GM21576 (cell line): ENCODE measurements at regions not wholly inside any gene's neighbourhood (a gene's known extent, or its start where the extent isn't known, plus 50 kb on each side); places are given as distances from the start of the nearest gene placed in this dataset.

ENCODE experiments used
- ATAC-seq: cut with Tn5 transposase; IDR thresholded peaks from one replicate; pipeline ENCODE4 v1.9.1; 2021; ENCODE audit warnings: mild to moderate bottlenecking, moderate library complexity; ENCODE audit not compliant: unreplicated experiment

- no peak for ATAC-seq
Measured at GRCh38 chr5:133882389-133882695, 86.1 kb downstream of the C5orf15 start.

GRCh38 chr5:133881576-133882388 is 86.6 kb downstream of the C5orf15 start:
- ATAC-seq: no peak

- no peak for ATAC-seq
Measured at GRCh38 chr5:133878236-133878555, 90.2 kb downstream of the C5orf15 start.

GRCh38 chr5:133877351-133878235 is 90.8 kb downstream of the C5orf15 start:
- no peak for ATAC-seq

GRCh38 chr5:133876266-133876665 is 92.2 kb downstream of the C5orf15 start:
- ATAC-seq: no peak

DNA sequence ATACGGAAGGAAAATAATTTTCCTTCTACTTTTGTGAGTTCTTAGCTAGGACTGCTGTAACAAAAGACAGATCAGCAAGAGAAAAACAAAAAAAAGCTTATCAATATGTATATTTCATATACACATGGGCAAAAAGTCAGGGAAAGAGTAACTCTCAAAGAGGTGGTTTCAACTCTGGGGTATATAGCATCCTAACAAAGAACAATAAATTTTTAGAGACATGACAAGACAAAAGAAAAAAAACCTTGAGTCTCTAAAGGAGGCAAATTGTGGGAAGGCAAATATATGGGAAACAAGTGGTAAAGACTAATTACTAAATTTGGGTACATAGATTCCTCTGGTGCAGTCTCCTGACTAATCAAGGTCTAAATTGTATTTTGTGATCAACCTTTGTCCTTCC is 93.2 kb downstream of the C5orf15 start:
- ATAC-seq: no peak

- ATAC-seq: no peak
Measured at GRCh38 chr5:133873449-133873848, 95.0 kb downstream of the C5orf15 start.

- no peak for ATAC-seq
Measured at GRCh38 chr5:133870661-133871060, 97.8 kb downstream of the C5orf15 start.

GRCh38 chr5:133869519-133870335 is 98.7 kb downstream of the C5orf15 start:
- ATAC-seq: no peak

- ATAC-seq: peak; percentile 75
Measured at GRCh38 chr5:133868946-133869518, 99.4 kb downstream of the C5orf15 start.

DNA sequence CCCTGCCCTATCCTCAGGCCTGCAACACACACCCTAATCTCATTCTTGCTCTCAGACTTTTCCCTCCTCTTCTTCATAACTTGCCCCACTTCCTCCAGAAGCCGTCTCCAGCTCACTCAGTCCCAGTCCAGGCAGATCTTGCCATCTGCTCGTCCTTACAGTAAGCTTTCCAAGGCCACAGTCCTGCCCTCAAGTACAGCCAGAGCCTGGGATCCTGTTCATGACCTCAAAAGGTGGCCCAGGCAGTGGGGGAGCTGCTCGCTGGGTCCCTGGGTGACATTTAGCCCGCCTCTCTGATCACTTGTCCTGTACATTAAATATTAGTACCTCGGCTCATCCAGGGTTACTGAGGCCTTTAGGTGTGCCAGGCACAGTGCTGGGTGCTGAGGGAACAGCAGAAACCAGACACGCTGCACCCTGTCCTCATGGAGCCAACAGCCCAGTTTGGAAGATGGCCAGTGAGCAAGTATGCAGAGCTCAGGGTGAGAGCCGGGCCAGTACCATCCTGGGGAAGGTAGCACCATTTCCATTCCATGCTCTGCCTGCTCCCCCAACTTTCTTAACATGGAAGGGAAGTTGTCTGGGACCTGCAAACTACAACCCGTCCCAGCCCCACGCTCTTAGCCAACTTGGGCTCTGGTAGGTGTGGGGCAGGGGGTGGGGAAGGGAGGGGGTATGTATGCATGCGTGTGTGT is 100.4 kb downstream of the C5orf15 start:
- no peak for ATAC-seq

- no peak for ATAC-seq
Measured at GRCh38 chr5:133867341-133867740, 101.1 kb downstream of the C5orf15 start.

DNA sequence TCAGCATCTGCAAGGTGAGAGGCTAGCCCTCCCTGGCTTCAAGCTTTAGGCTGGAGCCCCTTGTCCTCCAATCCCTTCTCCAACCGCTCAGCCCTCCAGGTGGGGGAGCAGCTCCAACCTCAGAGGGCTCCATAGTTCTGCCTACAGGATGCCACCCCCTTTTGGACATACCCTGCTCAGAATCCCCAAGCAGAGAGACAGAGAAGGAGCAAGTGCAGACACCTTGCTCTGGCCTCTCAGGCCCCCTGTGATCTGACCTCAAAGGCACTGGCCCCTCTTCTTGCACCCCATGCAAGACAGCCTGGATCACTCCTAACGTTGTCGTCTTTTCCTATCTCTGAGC is 101.6 kb downstream of the C5orf15 start:
- no peak for ATAC-seq

DNA sequence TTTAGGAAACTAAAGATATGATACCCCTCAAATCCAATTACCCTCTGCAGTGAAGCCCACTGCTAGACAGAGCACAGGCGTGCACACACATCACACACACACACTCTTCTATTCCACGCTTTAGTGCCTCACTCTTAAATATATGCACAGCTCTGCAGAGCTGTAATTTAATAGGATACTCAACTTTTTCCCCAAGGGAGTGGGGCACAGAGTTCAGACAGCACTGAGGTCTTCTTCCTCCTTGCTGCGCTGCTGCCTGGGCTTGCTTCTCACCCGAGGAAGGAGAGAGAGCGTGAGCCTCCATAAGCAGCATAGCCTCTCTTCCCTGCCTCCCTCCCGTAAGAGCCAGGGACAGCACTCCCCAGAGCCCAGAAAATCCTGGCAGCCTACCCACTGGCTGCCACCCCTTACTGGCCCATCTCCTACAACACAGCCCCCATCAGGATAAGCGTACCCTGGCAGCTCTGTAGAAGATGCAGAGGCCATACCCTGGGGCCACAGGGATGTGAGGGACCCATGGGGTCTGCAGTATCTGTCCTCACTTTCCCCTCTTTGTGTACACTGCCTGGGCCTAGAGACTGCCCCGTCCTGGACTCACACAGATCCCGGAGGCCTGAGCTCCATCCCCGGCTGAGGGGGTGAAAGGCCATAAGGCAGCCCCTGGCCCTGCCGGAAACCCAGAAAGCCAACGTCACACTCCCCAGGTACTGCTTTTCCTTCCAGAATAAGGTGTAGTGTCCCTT is 102.1 kb downstream of the C5orf15 start:
- no peak for ATAC-seq

- ATAC-seq: no peak
Measured at GRCh38 chr5:133865113-133865512, 103.3 kb downstream of the C5orf15 start.

- no peak for ATAC-seq
Measured at GRCh38 chr5:133864711-133865110, 103.7 kb downstream of the C5orf15 start.

DNA sequence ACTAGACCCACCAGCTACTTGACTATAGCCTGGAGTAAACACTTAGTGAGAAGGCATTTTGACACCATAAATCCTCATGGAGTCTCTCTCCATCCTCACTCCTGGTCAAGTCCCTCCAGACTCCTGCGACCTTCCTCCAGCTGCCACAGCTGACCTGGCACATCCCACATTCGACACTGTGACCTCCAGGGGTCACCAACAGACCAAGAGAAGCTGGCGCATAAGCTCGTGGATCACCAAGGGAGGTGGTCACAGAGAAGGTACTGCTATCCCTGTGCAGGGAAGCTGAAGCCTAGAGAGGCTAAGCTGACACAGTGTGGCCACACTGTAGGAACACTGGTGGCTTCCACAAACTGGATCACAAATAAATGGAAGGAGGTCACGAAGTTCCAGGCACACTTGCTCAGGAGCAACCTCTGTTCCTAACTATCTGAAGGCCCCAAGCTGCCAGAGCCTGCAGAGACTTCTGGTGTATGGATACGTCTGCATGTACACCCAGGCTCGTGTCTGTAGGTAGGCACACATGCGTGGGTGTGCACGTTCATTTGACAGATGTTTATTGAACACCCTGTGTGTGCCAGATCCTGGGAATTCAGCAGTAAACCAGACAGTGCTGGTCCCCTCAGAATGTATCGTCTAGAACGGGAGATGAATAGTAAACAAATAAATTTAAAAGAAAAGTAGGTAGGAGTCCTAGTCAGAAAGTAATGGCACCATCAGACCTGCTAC is 104.4 kb downstream of the C5orf15 start:
- ATAC-seq: no peak

- no peak for ATAC-seq
Measured at GRCh38 chr5:133861161-133861737, 107.2 kb downstream of the C5orf15 start.

- ATAC-seq: no peak
Measured at GRCh38 chr5:133859073-133859472, 109.4 kb downstream of the C5orf15 start.
